Bronchial epithelial cell (primary cell): ENCODE measurements at regions not wholly inside any gene's neighbourhood (a gene's known extent, or its start where the extent isn't known, plus 50 kb on each side); places are given as distances from the start of the nearest gene placed in this dataset.
"Not testable (repeated sequence)": the region's sequence is repeated elsewhere in the genome, so short reads cannot be mapped to it uniquely, and the experiment has no call there.

Source experiments
- DNase-seq: peaks from one replicate; pipeline ENCODE4 v3.0.0-alpha.2; 2010; ENCODE audit warnings: low read depth
- FAIRE-seq: peaks from 2 replicates; lab custom pipeline; 2011; peaks lifted over from hg19 to GRCh38; lab: Jason Lieb, UNC
- H3K27me3 ChIP-seq: 2 replicates; pipeline ENCODE4 v1.5.1; 2011; ENCODE audit warnings: low read length; ENCODE audit not compliant: control insufficient read depth, insufficient read depth
- H3K36me3 ChIP-seq: 2 replicates; pipeline ENCODE4 v1.5.1; 2011; ENCODE audit warnings: low read length; ENCODE audit not compliant: control insufficient read depth, insufficient read depth
- H3K4me3 ChIP-seq: 2 replicates; pipeline ENCODE4 v1.5.1; 2011; ENCODE audit warnings: mild to moderate bottlenecking, low read depth, low read length, control low read depth
- TF ChIP-seq, protein P1 (sequence below): IDR thresholded peaks from 2 replicates; pipeline ENCODE4 v1.5.1; 2011; ENCODE audit warnings: mild to moderate bottlenecking, moderate library complexity, low read length, control low read depth, inconsistent platforms; ENCODE audit not compliant: insufficient read depth, severe bottlenecking

- Histone ChIP-seq H3K4me3 (no peak overlapping the region), H3K36me3 (no peaks in the 10 kb centered on the region), H3K27me3 (no peaks in the 10 kb centered on the region)
- DNase-seq (no peak), FAIRE-seq (no peak)
- TF ChIP-seq, protein P1, sequence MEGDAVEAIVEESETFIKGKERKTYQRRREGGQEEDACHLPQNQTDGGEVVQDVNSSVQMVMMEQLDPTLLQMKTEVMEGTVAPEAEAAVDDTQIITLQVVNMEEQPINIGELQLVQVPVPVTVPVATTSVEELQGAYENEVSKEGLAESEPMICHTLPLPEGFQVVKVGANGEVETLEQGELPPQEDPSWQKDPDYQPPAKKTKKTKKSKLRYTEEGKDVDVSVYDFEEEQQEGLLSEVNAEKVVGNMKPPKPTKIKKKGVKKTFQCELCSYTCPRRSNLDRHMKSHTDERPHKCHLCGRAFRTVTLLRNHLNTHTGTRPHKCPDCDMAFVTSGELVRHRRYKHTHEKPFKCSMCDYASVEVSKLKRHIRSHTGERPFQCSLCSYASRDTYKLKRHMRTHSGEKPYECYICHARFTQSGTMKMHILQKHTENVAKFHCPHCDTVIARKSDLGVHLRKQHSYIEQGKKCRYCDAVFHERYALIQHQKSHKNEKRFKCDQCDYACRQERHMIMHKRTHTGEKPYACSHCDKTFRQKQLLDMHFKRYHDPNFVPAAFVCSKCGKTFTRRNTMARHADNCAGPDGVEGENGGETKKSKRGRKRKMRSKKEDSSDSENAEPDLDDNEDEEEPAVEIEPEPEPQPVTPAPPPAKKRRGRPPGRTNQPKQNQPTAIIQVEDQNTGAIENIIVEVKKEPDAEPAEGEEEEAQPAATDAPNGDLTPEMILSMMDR: no peak
Observed at GRCh38 chr21:26236281-26236680, 65.7 kb upstream of the APP start.

GRCh38 chr21:26233297-26233696, 62.7 kb upstream of the APP start:
- not testable (repeated sequence) for FAIRE-seq, H3K4me3 ChIP-seq, H3K36me3 ChIP-seq, DNase-seq, H3K27me3 ChIP-seq

- not testable (repeated sequence) for H3K27me3 ChIP-seq, DNase-seq, H3K36me3 ChIP-seq, H3K4me3 ChIP-seq, FAIRE-seq
Observed at GRCh38 chr21:26232491-26232890, 61.9 kb upstream of the APP start.

DNA sequence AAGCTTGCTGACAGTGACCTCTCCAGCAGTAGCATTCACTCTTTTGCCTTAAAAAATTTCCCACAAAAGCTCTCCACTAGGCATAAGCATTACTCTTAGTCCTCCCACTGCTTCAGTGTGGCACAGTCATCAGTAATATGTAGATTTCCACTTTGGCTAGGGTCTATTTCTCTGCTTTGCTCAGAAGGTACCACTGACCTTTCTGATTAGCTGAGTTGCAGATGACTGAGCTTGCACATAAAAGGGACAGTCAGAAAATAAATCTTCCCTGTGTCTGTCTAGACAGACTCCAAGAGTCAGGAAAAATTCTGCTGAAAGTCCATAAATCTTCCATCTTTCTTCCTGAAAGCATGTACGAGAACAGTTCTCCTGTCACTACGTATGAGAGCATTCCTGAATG, 56.6 kb upstream of the APP start:
- TF ChIP-seq, protein P1: no peak

GRCh38 chr21:26226724-26227123, 56.2 kb upstream of the APP start:
- TF ChIP-seq, protein P1: no peak
- FAIRE-seq (no peak), DNase-seq (no peak)
- Histone ChIP-seq H3K27me3 (no peaks in the 10 kb centered on the region), H3K36me3 (no peaks in the 10 kb centered on the region), H3K4me3 (no peak overlapping the region)

More for the DNA sequence above, 56.6 kb upstream of the APP start:
- H3K4me3 ChIP-seq: no peak overlapping the region
- DNase-seq: no peak
- H3K36me3 ChIP-seq: no peaks in the 10 kb centered on the region
- H3K27me3 ChIP-seq: no peaks in the 10 kb centered on the region
- FAIRE-seq: no peak

DNA sequence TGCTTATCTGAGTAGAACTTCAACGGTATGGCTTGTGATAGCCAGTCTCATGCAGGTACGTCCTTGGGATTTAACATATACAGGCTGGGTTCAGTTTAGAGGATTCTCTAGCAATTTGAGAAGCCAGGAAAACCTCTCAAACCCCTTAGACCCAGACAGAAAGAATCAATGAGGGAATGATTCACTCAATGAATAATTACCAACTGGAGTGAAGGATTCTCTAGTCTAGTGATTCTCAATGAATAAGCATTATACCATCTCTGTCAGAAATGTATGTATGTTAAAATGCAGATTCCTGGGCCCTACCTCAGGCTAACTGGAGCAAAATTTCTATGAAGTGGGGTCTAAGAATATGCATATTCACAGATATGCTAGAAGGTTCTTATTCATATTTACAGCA, 54.5 kb upstream of the APP start:
- DNase-seq: peak; percentile 18

GRCh38 chr21:26224366-26224765, 53.8 kb upstream of the APP start:
- DNase-seq: peak; percentile 27
- no peak for FAIRE-seq
- TF ChIP-seq, protein P1: no peak
- no peak overlapping the region for H3K4me3 ChIP-seq
- no peaks in the 10 kb centered on the region for H3K27me3 ChIP-seq
- H3K36me3 ChIP-seq: no peaks in the 10 kb centered on the region

More for the DNA sequence above, 54.5 kb upstream of the APP start:
- TF ChIP-seq, protein P1: no peak
- H3K36me3 ChIP-seq: no peaks in the 10 kb centered on the region
- H3K4me3 ChIP-seq: no peak overlapping the region
- no peak for FAIRE-seq
- H3K27me3 ChIP-seq: no peaks in the 10 kb centered on the region
